Esophagus squamous epithelium (tissue), 5 donors: ENCODE measurements at regions not wholly inside any gene's neighbourhood (a gene's known extent, or its start where the extent isn't known, plus 50 kb on each side); places are given as distances from the start of the nearest gene placed in this dataset.

ENCODE experiments used
- DNase-seq: peaks from one replicate; lab custom pipeline; 2025; lab: John Stamatoyannopoulos, UW
- H3K27ac ChIP-seq, 4 donors: fragments of 200-600 bp; sonication (generic); one replicate each; pipeline ENCODE4 v1.5.1; 2016 to 2019; ENCODE audit warnings: mild to moderate bottlenecking in 1 of 4
- H3K27me3 ChIP-seq, 4 donors: fragments of 200-600 bp; sonication (generic); 1 replicate in 3 of 4; 2 replicates in 1 of 4; pipeline versions ENCODE4 v1.5.1 to v1.6.0; 2017 to 2021; ENCODE audit warnings: antibody characterized with exemption in 1 of 4
- H3K36me3 ChIP-seq, 3 donors: fragments of 200-600 bp; sonication (generic); one replicate each; pipeline ENCODE4 v1.5.1; 2016 to 2019
- H3K4me1 ChIP-seq, 3 donors: fragments of 200-600 bp; sonication (generic); one replicate each; pipeline ENCODE4 v1.5.1; 2017 to 2019
- H3K4me3 ChIP-seq, 4 donors: fragments of 200-600 bp; sonication (generic); 1 replicate in 3 of 4; 2 replicates in 1 of 4; pipeline ENCODE4 v1.5.1; 2016 to 2019; ENCODE audit warnings: mild to moderate bottlenecking in 2 of 4, moderate library complexity in 1 of 4
- H3K9me3 ChIP-seq, 3 donors: fragments of 200-600 bp; sonication (generic); one replicate each; pipeline ENCODE4 v1.5.1; 2016 to 2019
- CTCF ChIP-seq, 6 experiments: fragments of 450-650 bp in 4 of 6; fragments of 200-600 bp in 2 of 6; sonication (generic) in 2 of 6; IDR thresholded peaks; one replicate each; pipeline ENCODE4 v1.5.1; 2016 to 2019; ENCODE audit warnings: antibody characterized with exemption in 6 of 6, mild to moderate bottlenecking in 4 of 6, moderate library complexity in 4 of 6
- POLR2A ChIP-seq, 4 donors: fragments of 450-650 bp; IDR thresholded peaks; one replicate each; pipeline ENCODE4 v1.6.1; 2017; ENCODE audit warnings: antibody characterized with exemption in 4 of 4, mild to moderate bottlenecking in 4 of 4, moderate library complexity in 3 of 4
- WGBS, 2 donors: methylation state at CpG; one replicate each; pipeline ENCODE4 v1.1.5; 2018; 5-methylcytosine and 5-hydroxymethylcytosine counted together
- intact Hi-C: fragments of 100-400 bp; cut with DNase I; formaldehyde crosslinking; loops from one replicate; pipeline ENCODE4 v1.15.0; 2022
- donor health status: DM: yes; HTN: yes; CAD: no.

DNA sequence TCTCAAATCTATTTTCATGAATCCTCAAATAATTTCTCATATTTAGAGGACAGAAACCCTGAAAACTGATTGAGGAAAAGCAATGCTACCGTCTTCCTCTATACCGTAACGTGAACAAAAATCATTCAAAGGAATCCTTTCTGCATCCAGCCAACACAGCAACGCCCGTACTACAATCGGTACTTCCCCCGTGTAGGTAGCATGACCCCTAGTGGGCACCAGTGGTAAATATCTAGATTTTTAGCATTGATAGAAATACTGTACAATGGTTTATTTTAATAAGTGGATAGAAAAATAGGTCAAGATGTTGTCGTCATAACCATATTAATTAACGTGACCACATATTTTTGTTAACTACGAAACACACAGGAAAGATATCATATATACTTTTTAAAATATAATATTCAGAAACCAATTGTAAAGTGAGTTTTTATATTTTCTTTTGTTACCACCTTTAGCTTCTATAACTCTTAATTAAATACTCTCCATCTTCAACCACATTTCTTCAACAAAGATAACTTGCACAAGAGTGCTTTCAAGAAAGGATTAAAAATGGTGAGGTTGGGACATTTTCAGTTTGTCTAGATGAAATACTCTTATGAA, 194.1 kb downstream of the SS18 start:
- Histone ChIP-seq H3K9me3 (no peaks in the 10 kb centered on the region), H3K4me3 (no peak overlapping the region), H3K4me1 (no peaks in the 10 kb centered on the region), H3K36me3 (no peaks in the 10 kb centered on the region), H3K27ac (no peak overlapping the region), H3K27me3 (no peaks in the 10 kb centered on the region)
- WGBS, 2 donors: 5% methylated on average over 10 of the region's 10 CpGs
- TF ChIP-seq CTCF (IDR thresholded peaks at IDR 0.05): peak; percentile 52 to 75 (median 64)
- no peak for TF ChIP-seq POLR2A (IDR thresholded peaks at IDR 0.05)
- no peak for DNase-seq
- intact Hi-C loops: no loop called here

GRCh38 chr18:25895518-25895917, 194.9 kb downstream of the SS18 start:
- DNase-seq: no peak
- intact Hi-C loops: no loop called here

GRCh38 chr18:25886283-25886682, 204.1 kb downstream of the SS18 start:
- DNase-seq: no peak
- H3K4me3 ChIP-seq: no peak overlapping the region
- no peaks in the 10 kb centered on the region for H3K4me1 ChIP-seq
- intact Hi-C loops: no loop called here
- no peaks in the 10 kb centered on the region for H3K36me3 ChIP-seq
- no peak overlapping the region for H3K27ac ChIP-seq
- TF ChIP-seq POLR2A (IDR thresholded peaks at IDR 0.05): no peak
- no peak for TF ChIP-seq CTCF (IDR thresholded peaks at IDR 0.05)
- H3K9me3 ChIP-seq: peaks cover 0 to 5% (median 0%) of the 10 kb centered on the region in 3 donors
- no peaks in the 10 kb centered on the region for H3K27me3 ChIP-seq

More at GRCh38 chr18:25895518-25895917, 194.9 kb downstream of the SS18 start:
- Histone ChIP-seq H3K9me3 (no peaks in the 10 kb centered on the region), H3K27me3 (no peaks in the 10 kb centered on the region), H3K27ac (no peak overlapping the region), H3K36me3 (no peaks in the 10 kb centered on the region), H3K4me1 (no peaks in the 10 kb centered on the region), H3K4me3 (no peak overlapping the region)
- 44 to 56% methylated on average over 3 of the region's 3 CpGs for WGBS, 2 donors
- TF ChIP-seq CTCF (IDR thresholded peaks at IDR 0.05) (no peak), POLR2A (IDR thresholded peaks at IDR 0.05) (no peak)

GRCh38 chr18:25883091-25883490, 207.3 kb downstream of the SS18 start:
- Histone ChIP-seq H3K27ac (no peak overlapping the region), H3K36me3 (no peaks in the 10 kb centered on the region), H3K9me3 (peaks cover 0 to 5% (median 0%) of the 10 kb centered on the region in 3 donors), H3K4me3 (no peak overlapping the region), H3K4me1 (peaks cover 0 to 11% (median 0%) of the 10 kb centered on the region in 3 donors), H3K27me3 (peaks cover 0 to 4% (median 0%) of the 10 kb centered on the region in 4 donors)
- no peak for DNase-seq
- intact Hi-C loops: no loop called here
- TF ChIP-seq POLR2A (IDR thresholded peaks at IDR 0.05) (no peak), CTCF (IDR thresholded peaks at IDR 0.05) (no peak)
- 75 to 78% methylated on average over 4 of the region's 4 CpGs for WGBS, 2 donors

GRCh38 chr18:25881149-25881548, 209.3 kb downstream of the SS18 start:
- Histone ChIP-seq H3K4me1 (peaks cover 0 to 11% (median 0%) of the 10 kb centered on the region in 3 donors), H3K27ac (no peak overlapping the region), H3K9me3 (peaks cover 0 to 3% (median 0%) of the 10 kb centered on the region in 3 donors), H3K27me3 (peaks cover 0 to 9% (median 0%) of the 10 kb centered on the region in 4 donors), H3K4me3 (no peak overlapping the region), H3K36me3 (no peaks in the 10 kb centered on the region)
- WGBS, 2 donors: 89 to 93% methylated on average over 2 of the region's 2 CpGs
- no peak for DNase-seq
- TF ChIP-seq POLR2A (IDR thresholded peaks at IDR 0.05): no peak
- TF ChIP-seq CTCF (IDR thresholded peaks at IDR 0.05): no peak
- intact Hi-C loops: no loop called here
